ENCODE measurements at regions not wholly inside any gene's neighbourhood (a gene's known extent, or its start where the extent isn't known, plus 50 kb on each side); places are given as distances from the start of the nearest gene placed in this dataset.

DNA sequence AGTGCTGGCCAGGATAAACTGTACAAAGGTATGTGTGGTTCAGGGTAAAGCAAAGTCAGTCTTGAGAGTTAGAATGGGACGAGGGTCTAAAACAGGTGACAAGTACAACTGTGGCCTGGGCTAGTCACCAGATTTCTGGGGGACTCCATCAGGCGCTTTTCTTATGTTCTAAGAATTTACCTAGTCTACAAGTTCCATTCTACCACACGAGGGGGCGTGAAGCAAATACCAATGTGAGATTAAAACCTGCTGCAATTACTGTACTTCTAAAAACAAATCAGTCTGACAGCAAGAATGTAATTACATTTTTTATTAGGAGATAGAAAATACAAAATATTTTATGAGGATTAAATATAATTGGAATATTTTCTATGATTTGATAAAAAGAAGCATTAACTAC is 146.5 kb downstream of the ALOX5 start:
- TF ChIP-seq POLR2A (IDR thresholded peaks at IDR 0.05) (no peak), POLR2AphosphoS5 (IDR thresholded peaks at IDR 0.05) (no peak)
- TF ChIP-seq, protein P1, sequence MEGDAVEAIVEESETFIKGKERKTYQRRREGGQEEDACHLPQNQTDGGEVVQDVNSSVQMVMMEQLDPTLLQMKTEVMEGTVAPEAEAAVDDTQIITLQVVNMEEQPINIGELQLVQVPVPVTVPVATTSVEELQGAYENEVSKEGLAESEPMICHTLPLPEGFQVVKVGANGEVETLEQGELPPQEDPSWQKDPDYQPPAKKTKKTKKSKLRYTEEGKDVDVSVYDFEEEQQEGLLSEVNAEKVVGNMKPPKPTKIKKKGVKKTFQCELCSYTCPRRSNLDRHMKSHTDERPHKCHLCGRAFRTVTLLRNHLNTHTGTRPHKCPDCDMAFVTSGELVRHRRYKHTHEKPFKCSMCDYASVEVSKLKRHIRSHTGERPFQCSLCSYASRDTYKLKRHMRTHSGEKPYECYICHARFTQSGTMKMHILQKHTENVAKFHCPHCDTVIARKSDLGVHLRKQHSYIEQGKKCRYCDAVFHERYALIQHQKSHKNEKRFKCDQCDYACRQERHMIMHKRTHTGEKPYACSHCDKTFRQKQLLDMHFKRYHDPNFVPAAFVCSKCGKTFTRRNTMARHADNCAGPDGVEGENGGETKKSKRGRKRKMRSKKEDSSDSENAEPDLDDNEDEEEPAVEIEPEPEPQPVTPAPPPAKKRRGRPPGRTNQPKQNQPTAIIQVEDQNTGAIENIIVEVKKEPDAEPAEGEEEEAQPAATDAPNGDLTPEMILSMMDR (IDR thresholded peaks at IDR 0.05): no peak
